Lower leg skin (tissue), 3 donors: ENCODE measurements at regions not wholly inside any gene's neighbourhood (a gene's known extent, or its start where the extent isn't known, plus 50 kb on each side); places are given as distances from the start of the nearest gene placed in this dataset.

ENCODE experiments used
- POLR2A ChIP-seq, 2 donors: fragments of 450-650 bp; IDR thresholded peaks; one replicate each; pipeline ENCODE4 v1.6.1; 2016 to 2017; ENCODE audit warnings: antibody characterized with exemption in 2 of 2, mild to moderate bottlenecking in 1 of 2, moderate library complexity in 1 of 2
- TF ChIP-seq, protein P1 (sequence below), 3 donors: fragments of 450-650 bp; IDR thresholded peaks; one replicate each; pipeline ENCODE4 v1.5.1; 2016; ENCODE audit warnings: antibody characterized with exemption in 3 of 3, mild to moderate bottlenecking in 3 of 3, moderate library complexity in 2 of 3

DNA sequence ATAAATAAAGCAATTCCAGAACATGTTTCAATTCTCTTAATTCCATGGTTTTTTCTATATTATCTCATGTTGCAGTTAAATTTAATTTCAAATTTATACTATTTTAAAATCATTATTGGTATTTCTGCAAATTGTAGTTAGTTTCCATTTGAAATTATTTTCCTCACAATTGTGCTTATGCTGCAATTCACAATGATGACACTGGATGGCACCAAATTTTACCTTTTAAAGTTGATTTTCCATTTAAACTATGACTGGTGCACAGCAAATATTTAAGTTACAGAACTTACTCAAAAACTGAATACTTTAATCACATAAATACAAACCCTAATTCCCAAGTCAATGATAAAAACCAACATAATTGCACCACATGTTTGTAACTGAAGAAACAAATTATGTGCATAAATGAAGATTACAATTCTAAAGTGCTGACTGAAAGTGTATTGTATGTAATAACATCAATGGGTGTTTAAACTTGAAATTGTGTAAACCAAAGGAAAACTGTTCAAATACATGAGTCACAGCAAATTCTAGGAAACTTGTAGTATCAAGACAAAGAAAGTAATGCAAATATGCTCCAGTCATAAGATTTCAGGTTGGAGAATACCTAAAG lies 75.3 kb upstream of the AASS start:
- TF ChIP-seq, protein P1, sequence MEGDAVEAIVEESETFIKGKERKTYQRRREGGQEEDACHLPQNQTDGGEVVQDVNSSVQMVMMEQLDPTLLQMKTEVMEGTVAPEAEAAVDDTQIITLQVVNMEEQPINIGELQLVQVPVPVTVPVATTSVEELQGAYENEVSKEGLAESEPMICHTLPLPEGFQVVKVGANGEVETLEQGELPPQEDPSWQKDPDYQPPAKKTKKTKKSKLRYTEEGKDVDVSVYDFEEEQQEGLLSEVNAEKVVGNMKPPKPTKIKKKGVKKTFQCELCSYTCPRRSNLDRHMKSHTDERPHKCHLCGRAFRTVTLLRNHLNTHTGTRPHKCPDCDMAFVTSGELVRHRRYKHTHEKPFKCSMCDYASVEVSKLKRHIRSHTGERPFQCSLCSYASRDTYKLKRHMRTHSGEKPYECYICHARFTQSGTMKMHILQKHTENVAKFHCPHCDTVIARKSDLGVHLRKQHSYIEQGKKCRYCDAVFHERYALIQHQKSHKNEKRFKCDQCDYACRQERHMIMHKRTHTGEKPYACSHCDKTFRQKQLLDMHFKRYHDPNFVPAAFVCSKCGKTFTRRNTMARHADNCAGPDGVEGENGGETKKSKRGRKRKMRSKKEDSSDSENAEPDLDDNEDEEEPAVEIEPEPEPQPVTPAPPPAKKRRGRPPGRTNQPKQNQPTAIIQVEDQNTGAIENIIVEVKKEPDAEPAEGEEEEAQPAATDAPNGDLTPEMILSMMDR (IDR thresholded peaks at IDR 0.05), result no peak
- no peak for TF ChIP-seq POLR2A (IDR thresholded peaks at IDR 0.05)
